PC-3 (cell line): ENCODE measurements at regions not wholly inside any gene's neighbourhood (a gene's known extent, or its start where the extent isn't known, plus 50 kb on each side); places are given as distances from the start of the nearest gene placed in this dataset.

Experiments used
- EZH2 ChIP-seq: fragments of 300-600 bp; sonication (generic); IDR thresholded peaks from one replicate; pipeline ENCODE4 v1.6.1; 2017; ENCODE audit warnings: antibody characterized with exemption, mild to moderate bottlenecking, low read length; ENCODE audit not compliant: unreplicated experiment
- EZH2phosphoT487 ChIP-seq: fragments of 300-600 bp; sonication (generic); IDR thresholded peaks from 2 replicates; pipeline ENCODE4 v1.6.1; 2018; ENCODE audit warnings: mild to moderate bottlenecking, antibody characterized with exemption, low read length, borderline replicate concordance
- TF ChIP-seq, protein P1 (sequence below): fragments of 300-600 bp; sonication (generic); conservative IDR thresholded peaks from 2 replicates; pipeline ENCODE4 v1.5.1; 2017; ENCODE audit warnings: antibody characterized with exemption, low read depth, mild to moderate bottlenecking, low read length

GRCh38 chr16:54466233-54466632 is 179.6 kb upstream of the IRX3 start:
- TF ChIP-seq, protein P1, sequence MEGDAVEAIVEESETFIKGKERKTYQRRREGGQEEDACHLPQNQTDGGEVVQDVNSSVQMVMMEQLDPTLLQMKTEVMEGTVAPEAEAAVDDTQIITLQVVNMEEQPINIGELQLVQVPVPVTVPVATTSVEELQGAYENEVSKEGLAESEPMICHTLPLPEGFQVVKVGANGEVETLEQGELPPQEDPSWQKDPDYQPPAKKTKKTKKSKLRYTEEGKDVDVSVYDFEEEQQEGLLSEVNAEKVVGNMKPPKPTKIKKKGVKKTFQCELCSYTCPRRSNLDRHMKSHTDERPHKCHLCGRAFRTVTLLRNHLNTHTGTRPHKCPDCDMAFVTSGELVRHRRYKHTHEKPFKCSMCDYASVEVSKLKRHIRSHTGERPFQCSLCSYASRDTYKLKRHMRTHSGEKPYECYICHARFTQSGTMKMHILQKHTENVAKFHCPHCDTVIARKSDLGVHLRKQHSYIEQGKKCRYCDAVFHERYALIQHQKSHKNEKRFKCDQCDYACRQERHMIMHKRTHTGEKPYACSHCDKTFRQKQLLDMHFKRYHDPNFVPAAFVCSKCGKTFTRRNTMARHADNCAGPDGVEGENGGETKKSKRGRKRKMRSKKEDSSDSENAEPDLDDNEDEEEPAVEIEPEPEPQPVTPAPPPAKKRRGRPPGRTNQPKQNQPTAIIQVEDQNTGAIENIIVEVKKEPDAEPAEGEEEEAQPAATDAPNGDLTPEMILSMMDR = no peak
- TF ChIP-seq EZH2phosphoT487 = no peak
- no peak for TF ChIP-seq EZH2
